ENCODE measurements at regions not wholly inside any gene's neighbourhood (a gene's known extent, or its start where the extent isn't known, plus 50 kb on each side); places are given as distances from the start of the nearest gene placed in this dataset.

GRCh38 chr14:96671218-96671617 is 126.0 kb upstream of the VRK1 start:
- WGBS, 4 donors, result 56 to 70% (median 64%) methylated on average over 3 of the region's 3 CpGs
- H3K4me1 ChIP-seq (replicated peaks in 1 of 2), result no peaks in the 10 kb centered on the region
- no peak for DNase-seq
- no peaks in the 10 kb centered on the region for H3K36me3 ChIP-seq (replicated peaks in 1 of 2)
- intact Hi-C loops (cut with DNase I), result no loop called here
- no peak for TF ChIP-seq POLR2A (IDR thresholded peaks at IDR 0.05)
- no peak for TF ChIP-seq CTCF (IDR thresholded peaks at IDR 0.05)
- H3K4me3 ChIP-seq, result no peak overlapping the region
- H3K27ac ChIP-seq, result no peak overlapping the region
- no peaks in the 10 kb centered on the region for H3K27me3 ChIP-seq
- H3K9me3 ChIP-seq (replicated peaks in 1 of 3), result no peaks in the 10 kb centered on the region

GRCh38 chr14:96673706-96674105 is 123.5 kb upstream of the VRK1 start:
- no peaks in the 10 kb centered on the region for H3K27me3 ChIP-seq
- DNase-seq, result no peak
- no peak overlapping the region for H3K4me3 ChIP-seq
- intact Hi-C loops (cut with DNase I), result no loop called here
- no peaks in the 10 kb centered on the region for H3K36me3 ChIP-seq (replicated peaks in 1 of 2)
- no peaks in the 10 kb centered on the region for H3K4me1 ChIP-seq (replicated peaks in 1 of 2)
- TF ChIP-seq CTCF (IDR thresholded peaks at IDR 0.05) (no peak), POLR2A (IDR thresholded peaks at IDR 0.05) (no peak)
- 78 to 86% (median 84%) methylated on average over 4 of the region's 4 CpGs for WGBS, 4 donors
- H3K9me3 ChIP-seq (replicated peaks in 1 of 3), result no peaks in the 10 kb centered on the region
- H3K27ac ChIP-seq, result no peak overlapping the region

- H3K4me1 ChIP-seq (replicated peaks in 1 of 2), result no peaks in the 10 kb centered on the region
- TF ChIP-seq POLR2A (IDR thresholded peaks at IDR 0.05) (no peak), CTCF (IDR thresholded peaks at IDR 0.05) (no peak)
Observed at GRCh38 chr14:96674121-96674520, 123.1 kb upstream of the VRK1 start.

GRCh38 chr14:96676166-96676565 is 121.0 kb upstream of the VRK1 start:
- Histone ChIP-seq H3K9me3 (replicated peaks in 1 of 3) (no peaks in the 10 kb centered on the region), H3K27me3 (no peaks in the 10 kb centered on the region), H3K36me3 (replicated peaks in 1 of 2) (no peaks in the 10 kb centered on the region), H3K4me1 (replicated peaks in 1 of 2) (no peaks in the 10 kb centered on the region), H3K27ac (no peak overlapping the region), H3K4me3 (no peak overlapping the region)
- intact Hi-C loops (cut with DNase I), result no loop called here
- TF ChIP-seq POLR2A (IDR thresholded peaks at IDR 0.05) (no peak), CTCF (IDR thresholded peaks at IDR 0.05) (no peak)
- no peak for DNase-seq

More at GRCh38 chr14:96674121-96674520, 123.1 kb upstream of the VRK1 start:
- intact Hi-C loops (cut with DNase I), result no loop called here
- no peak overlapping the region for H3K4me3 ChIP-seq
- DNase-seq, result no peak
- H3K36me3 ChIP-seq (replicated peaks in 1 of 2), result no peaks in the 10 kb centered on the region
- no peaks in the 10 kb centered on the region for H3K9me3 ChIP-seq (replicated peaks in 1 of 3)
- H3K27ac ChIP-seq, result no peak overlapping the region
- no peaks in the 10 kb centered on the region for H3K27me3 ChIP-seq
- 70 to 95% (median 84%) methylated on average over 3 of the region's 3 CpGs for WGBS, 4 donors

All from adrenal gland (tissue), 9 donors.